GM21360 (cell line): ENCODE measurements at regions not wholly inside any gene's neighbourhood (a gene's known extent, or its start where the extent isn't known, plus 50 kb on each side); places are given as distances from the start of the nearest gene placed in this dataset.
"Not testable (repeated sequence)": the region's sequence is repeated elsewhere in the genome, so short reads cannot be mapped to it uniquely, and the experiment has no call there.

Experiments used
- ATAC-seq: cut with Tn5 transposase; IDR thresholded peaks from one replicate; pipeline ENCODE4 v1.9.1; 2021; ENCODE audit warnings: mild to moderate bottlenecking, moderate library complexity; ENCODE audit not compliant: unreplicated experiment

DNA sequence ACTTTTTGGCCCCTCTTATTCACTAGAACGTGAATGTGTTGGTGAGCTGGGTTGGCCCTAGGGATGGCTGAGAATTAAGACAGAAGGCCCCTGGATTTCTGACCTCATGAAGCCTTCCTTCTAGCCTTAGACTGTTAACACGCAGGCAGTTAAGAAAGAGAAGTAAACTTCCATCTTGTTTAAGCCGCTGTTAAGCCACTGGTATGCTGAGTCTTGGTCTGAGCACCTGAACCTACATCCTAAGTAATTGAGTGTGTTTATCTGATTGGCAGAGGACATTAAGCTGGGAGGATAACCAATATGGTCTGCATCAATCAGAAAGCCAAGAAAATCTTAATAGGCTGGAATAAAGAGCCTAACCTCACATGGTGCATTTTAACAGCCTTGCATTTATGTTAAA lies 535.0 kb upstream of the ARID1B start:
- no peak for ATAC-seq

DNA sequence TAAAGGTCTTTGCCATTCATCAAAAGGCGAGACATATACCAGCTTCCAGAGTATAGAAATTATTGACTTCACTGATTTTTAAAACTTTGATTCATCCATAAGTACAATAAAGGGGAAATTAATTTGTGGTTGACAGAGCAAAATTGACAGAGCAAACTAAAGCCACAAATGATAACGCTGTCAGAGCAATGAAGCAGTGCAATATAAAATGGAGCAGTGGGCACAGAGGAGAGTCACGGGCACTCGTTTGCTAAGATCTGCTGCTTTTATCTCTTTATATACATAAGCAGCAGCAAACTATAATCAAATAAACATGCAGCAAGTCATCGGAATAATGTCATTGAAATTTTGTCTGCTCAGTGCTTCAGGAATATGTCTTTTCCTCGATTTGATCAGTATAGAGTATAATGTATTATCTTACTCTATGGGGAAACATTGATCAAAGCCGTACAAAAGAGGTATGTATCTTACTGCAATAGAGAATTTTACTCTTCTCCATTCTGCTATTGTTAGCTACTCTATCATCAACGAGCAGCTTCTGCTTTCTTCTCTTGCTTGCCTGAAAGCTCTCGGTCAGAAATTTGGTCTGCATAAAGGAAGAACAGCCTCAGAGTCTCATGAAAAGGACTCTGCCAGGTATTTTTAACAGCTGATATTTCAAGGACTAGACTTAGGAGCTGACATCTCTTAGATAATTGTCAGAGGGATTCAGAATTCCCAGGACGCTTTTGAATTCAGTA lies 546.0 kb upstream of the ARID1B start:
- ATAC-seq: no peak

DNA sequence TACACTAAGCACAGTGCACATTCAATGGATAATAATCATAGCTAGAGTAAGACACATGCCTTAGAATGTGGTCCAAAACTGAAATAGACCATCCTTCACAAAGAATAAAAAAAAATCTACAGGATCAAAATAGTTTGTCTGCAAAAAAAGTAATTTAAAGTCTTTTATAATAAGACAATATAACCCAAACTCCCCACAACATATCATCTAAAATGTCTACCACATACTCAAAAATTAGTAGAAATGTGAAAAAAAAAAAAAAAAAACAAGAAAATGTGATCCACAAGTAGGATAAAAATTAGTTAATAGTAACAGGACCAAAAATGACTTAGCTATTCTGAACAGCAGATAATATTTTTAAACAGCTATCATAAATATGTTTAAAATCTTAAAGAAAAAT lies 557.2 kb upstream of the ARID1B start:
- no peak for ATAC-seq

DNA sequence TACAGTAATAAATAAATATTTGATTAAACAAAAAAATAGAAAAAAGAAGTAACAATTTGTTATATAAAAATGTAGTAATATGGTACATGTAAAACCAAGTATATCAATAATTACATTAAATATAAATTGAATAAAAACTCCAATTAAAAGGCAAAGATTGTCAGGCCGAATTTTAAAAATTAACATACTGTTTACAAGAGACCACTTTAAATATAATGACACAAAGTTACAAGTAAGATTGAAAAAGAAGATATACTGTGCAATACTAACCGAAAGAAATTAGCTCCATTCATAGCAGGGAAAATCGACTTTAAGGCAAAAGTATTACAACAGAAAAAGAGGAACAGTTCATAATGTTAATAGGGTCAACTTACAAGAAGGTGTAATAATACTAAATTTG lies 571.5 kb upstream of the ARID1B start:
- ATAC-seq: no peak

DNA sequence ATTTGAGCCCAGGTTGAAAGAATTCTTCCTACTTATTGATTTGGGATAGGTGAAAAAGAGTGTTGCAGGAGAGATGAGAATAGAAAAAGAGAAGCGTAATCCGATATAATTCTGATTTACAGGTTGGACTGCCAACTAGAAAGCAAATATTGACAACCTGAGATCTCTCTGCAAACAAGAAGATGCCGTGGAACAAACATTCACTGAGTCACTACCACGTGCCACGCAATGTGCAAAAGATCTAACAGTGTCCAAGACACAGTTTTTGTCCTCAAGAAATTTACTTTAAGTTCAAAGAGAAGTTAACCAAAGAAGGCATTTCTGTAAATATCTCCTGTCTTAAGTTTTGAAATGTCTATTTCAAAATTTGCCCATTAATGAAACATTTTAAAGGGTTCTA lies 578.0 kb upstream of the ARID1B start:
- ATAC-seq: no peak

DNA sequence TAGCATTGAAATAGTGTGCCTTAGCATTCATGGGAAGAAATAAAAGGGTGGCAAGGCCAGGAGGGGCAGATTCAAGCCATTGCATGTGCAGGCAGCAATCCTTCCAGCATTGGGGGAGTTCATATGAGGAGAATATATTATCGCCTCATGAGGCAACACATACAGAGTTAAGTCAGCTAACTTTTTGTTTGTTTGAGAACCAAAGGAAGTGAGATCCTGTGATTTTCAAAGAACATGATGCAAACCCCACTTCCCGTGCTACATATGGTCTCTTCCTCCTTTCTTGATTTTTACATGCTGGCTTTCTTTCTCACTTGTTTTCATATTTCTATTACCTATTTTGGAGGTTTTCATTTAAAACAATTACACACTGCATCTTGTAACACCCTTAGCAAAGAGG lies 579.7 kb upstream of the ARID1B start:
- no peak for ATAC-seq

DNA sequence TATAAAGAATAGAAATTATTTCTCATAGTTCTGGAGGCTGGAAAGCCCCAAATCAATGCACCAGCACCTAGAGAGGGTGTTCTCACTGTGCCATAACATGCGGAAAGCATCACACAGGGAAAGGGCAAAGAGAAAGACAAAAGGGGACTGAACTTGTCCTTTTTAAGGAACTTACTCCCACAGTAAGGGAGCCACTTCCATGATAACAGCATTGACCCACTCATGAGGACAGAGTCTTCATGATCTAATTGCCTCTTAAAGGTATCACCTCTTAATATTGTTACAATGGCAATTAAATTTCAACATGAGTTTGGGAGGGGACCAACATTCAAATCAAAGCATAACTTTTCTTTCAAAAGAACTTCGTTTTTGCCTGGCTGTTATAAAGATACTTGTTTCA lies 582.2 kb upstream of the ARID1B start:
- ATAC-seq: no peak

DNA sequence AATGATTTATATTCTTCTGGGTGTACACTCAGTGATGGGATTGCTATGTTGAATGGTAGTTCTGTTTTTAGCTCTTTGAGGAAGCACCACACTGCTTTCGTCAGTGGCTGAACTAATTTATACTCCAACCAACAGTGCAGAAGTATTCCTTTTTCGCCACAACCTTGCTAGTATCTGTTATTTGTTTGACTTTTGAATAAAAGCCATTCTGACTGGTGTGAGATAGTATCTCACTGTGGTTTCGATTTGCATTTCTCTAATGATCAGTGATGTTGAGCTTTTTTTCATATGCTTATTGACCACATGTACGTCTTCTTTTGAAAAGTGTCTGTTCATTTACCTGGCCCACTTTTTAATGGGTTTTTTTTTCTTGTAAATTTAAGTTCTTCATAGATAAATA lies 583.8 kb upstream of the ARID1B start:
- ATAC-seq: no peak

DNA sequence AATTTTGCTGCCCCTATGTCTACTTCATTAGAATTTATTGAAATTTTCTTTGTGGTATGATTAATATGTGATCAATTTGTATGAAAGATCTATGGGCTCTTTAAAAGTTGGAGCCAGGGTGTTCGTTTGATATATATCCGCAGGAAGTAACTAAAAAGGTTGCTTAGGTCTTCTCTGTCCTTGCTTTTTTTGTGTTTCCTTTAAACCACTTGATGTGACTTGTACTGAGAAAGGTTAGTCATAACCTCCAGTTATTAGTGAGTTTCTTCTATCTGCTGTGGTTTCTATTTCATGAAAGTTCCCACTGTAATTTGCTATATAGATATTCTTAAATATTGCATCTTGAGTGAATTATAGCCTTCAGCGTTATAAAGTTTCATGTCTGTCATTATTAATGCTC lies 585.3 kb upstream of the ARID1B start:
- ATAC-seq: no peak

DNA sequence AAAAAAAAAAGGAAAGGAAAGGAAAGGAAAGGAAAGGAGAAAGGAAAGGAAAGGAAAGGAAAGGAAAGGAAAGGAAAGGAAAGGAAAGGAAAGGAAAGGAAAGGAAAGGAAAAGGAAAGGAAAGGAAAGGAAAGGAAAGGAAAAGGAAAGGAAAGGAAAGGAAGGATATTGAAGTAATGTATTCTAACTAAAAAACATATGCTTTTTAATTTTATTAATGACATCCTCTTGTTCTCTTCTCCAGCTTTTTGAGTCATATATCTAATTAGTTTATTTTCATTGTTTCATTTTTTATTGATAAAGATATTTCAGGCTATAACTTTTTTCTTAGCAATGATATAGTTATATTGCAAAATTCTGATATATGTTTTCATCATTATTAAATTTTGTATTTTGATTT lies 585.8 kb upstream of the ARID1B start:
- ATAC-seq: not testable (repeated sequence)

DNA sequence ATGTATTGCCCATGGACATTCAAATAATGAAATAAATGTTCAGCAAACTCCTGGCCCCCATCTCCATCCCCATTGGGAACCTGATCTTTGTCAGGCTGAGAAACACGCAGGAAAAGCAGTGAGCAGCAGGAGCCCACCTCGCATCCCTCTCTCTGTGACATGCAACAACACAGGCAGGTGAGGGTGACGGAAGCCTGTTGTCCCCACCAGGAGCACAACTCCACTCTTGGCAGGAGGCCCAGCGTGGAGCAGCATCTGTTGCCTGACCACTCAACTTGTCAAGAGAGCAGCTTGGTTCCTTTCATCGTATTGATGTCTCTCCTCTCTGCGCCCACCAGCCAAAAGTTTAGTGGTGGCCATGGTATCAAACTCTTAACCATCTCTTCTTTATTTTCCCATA lies 586.9 kb upstream of the ARID1B start:
- no peak for ATAC-seq

DNA sequence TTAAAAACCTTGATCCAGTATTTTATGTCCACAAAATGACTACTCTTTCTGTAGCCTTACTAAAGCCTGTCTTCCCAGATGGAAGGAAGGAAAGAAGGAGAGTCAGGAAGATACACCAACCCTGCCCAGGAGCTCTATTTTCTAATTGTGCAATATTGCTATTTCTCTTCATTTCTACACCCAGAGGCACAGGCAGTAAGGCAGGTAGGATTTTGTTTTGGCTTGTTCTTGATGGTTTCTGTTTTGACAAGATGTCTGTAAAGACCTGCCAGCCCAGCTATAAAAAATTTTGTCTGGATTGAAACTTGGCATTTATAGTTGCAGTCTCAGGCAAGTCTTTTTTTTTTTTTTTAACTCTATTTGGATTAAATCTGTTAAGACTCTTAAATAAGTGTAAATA lies 587.5 kb upstream of the ARID1B start:
- no peak for ATAC-seq

DNA sequence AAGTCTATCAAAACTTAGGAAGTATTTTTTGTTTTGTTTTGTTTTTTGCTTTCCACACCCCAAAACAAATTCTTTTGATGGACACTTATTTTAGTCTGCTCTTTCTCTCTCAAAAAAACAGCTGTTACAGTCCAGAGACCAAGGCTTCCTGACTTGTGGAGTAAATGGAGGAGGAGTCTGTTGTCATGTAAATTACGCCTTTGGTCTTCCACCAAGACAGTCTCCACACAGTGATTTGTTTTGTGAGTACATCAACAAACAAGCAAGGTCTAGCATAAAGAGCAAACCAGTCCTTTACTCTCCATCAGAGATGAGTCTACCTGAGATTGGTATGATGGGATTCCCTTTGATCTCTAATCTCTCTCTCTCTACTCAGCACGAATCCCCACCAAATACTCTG lies 588.0 kb upstream of the ARID1B start:
- no peak for ATAC-seq

DNA sequence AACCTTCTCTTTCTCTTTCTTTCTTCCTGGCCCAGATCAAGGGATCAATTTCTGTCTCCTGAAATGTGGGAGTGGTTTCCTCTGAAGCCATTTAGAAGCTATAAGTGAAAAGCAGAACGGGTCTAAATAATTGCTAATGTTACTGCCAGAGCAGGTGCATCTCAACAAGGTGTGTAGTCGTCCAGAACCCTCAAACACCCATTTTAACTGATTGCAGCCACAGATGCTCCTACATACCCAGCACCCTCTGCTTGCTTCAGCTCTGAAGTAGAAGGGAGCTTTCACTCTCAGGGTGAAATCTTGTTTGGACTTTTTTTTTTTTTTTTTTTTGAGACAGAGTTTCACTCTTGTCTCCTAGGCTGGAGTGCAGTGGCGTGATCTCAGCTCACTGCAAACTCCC lies 592.1 kb upstream of the ARID1B start:
- ATAC-seq: no peak

DNA sequence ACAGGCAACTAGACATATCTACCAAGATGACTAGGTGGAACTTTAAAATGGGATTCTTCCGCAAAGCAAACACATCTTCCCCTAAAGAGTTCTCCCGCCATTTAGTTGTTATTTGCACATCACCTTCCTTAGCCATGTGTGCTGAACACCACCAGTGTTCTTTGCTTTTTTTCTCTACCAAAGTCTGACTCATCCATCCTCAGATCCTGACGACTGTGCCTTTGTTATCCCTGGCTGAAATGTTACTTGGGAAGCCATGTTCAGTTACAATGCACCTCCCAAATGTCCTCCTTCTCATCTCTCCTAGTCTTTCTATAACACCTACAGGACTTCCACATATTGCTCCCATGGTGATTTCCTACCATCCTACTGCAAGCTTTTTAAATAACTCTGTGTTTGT lies 593.5 kb upstream of the ARID1B start:
- no peak for ATAC-seq

DNA sequence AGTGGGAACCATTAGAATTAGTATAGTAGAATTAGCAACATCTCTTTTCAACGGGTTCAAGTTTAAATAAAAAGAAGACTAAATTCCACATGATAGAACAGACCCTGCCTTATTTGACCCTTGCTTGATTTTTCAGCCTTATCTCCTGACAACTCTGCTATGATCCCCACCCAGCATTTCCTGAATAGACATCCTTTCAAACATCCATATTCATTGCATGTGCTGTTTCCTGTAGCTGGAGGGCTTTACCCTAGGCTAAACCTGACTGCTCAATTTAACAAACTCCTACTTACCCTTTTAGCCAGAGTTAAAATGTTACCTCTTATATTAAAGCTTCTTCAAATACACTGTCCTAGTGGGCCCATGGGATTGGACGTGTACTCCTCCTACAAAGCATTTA lies 594.8 kb upstream of the ARID1B start:
- ATAC-seq: no peak

DNA sequence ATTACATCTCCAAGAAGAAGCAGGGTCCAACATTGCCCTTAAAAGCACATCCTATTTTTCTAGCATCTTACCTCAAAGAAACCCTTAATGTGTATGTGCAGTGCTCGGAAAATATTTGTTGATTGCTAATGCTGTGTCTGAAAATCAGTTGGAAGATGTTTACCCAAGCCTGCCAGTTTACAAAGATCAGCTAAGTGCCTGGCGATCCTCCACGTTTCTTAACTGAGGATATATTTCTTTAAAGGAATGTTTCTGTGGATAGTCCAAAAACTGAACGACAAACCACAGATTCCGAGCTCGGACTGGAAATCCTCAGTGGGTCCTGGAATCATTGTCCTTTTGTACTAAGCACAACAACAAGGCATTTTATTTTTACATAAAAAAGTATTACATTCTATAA lies 595.7 kb upstream of the ARID1B start:
- no peak for ATAC-seq

DNA sequence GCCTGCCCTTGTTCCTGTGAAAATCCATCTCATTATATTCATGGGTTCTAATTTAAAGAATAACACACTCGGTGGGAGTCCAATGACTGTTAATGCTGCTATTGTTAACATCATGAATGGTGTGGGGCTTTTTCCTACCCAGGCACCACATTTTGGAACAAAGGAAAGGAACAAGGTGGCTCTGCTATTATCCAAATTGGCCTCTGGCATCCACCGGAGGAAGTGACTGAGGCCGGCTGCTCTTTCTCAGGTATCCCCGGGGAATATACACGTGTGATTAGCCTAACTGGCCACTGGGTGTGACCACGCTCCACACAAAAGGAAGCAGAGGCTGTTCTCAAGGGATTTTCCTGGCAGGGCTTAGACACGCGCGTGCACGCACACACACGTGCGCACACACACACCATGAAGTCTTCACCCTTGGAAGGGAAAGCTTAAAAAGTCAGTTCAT lies 601.2 kb upstream of the ARID1B start:
- no peak for ATAC-seq

DNA sequence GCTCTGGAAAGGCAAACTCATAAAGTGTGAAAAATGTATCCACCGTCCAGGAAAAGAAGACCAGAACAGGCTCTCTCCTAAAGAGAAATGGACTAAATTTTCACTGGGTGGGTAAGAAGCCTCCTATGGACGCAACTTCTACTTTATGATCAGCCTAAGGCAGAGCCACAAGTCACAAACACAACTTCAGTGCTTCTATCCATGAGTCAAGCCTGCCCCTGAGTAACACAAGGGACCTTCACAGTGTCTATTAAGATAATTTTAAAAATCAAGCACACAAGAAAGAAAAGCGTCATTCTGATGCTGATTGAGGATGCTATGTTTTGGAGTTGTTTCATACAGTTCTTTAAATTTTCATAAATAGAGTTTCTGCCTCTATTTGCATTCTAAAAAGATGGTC lies 601.7 kb upstream of the ARID1B start:
- no peak for ATAC-seq

DNA sequence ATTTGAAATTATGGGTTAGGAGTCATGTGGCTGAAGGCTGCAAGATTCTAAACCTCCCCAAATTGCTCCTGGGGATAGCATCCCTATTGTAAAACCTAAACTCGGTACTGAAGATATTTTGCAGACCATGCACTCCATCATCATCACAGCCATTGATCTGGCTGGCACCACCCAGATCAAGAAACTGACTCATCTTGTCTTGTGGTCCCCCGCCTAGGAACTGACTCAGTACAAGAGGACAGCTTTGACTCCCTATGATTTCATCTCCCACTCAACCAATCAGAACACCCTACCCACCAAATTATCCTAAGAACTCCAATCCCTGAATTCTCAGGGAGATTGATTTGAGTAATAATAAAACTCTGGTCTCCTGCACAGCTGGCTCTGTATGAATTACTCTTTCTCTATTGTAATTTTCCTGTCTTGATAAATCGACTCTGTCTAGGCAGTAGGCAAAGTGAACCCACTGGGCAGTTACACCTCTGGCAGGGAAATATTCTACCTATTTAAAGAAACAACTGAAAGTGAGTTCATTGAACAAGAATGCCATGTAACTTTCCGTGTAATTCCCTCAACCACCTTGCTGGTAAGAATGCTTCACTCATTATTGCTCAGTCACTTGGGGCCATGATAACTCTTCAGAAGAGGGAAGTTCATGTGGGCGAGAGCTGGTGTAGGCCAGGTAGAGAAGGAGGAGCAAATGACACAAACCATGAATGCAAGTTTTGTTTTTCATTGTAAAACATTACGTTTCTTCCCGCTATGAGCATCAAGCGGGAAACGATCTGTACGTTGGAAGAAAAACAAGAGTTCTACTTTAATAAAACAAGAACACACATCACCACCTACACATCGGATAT lies 602.9 kb upstream of the ARID1B start:
- ATAC-seq: no peak

DNA sequence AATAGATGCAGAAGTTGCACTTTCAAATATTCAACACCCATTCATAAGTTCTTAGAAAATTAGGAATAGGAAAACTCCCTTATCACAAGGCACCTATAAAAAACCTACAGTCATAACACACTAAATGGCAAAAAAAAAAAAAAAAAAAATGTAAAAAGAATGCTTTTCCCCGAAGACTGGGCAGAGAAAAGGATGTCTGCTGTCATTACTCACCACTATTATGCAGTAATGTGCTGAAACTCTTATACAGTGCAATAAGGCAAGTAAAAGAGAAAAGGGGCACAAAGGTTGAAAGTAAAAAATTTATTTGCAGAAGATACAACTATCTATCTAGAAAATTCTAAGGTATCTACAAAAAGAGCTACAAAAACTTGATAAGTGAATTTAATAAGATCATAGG lies 607.8 kb upstream of the ARID1B start:
- no peak for ATAC-seq

DNA sequence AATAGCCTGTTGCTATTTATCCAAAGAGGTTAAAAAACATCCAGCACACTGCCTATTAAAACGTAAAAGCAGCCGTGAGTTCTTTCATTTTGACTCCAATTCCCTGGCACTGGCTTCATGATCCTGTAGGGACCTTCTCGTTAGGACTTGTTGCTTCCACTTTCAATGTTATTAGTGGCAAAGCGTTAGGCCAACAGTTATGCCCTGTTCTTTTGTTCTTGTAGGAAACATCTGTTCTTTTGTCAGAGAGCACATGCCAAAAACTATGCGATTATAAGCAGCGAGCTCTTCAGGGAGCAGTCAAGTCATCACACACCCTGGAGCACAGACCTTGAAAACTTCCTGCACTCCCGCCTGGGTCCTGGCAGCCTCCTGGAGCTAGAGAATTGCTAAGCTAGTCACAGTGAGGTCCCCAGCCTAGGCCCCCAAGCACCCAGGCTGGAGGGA lies 609.5 kb upstream of the ARID1B start:
- no peak for ATAC-seq
